ENCODE measurements at regions not wholly inside any gene's neighbourhood (a gene's known extent, or its start where the extent isn't known, plus 50 kb on each side); places are given as distances from the start of the nearest gene placed in this dataset.

GRCh38 chr16:64715624-64716023 lies 406.2 kb downstream of the CDH11 start:
- WGBS, 2 donors: 50 to 71% methylated on average over 2 of the region's 2 CpGs
- no peaks in the 10 kb centered on the region for H3K4me1 ChIP-seq

DNA sequence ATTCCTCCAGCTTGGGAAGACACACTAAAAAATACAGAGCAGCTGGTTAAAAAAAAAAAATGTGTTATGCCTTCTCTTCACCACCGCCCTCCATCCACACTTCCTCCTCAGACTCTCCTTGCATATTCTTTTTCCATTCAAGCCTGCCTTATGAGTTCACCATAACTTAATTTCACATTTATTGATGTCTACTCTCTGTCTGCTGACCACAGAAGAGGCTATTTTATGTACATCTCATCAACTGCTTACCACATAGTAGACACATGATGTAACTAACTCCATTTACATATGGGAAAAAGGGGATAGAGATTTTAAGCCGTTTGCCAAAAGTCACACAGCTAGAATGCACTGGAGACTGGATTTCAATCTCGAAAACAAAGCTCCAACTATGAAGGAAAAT lies 409.8 kb downstream of the CDH11 start:
- TF ChIP-seq, protein P1, sequence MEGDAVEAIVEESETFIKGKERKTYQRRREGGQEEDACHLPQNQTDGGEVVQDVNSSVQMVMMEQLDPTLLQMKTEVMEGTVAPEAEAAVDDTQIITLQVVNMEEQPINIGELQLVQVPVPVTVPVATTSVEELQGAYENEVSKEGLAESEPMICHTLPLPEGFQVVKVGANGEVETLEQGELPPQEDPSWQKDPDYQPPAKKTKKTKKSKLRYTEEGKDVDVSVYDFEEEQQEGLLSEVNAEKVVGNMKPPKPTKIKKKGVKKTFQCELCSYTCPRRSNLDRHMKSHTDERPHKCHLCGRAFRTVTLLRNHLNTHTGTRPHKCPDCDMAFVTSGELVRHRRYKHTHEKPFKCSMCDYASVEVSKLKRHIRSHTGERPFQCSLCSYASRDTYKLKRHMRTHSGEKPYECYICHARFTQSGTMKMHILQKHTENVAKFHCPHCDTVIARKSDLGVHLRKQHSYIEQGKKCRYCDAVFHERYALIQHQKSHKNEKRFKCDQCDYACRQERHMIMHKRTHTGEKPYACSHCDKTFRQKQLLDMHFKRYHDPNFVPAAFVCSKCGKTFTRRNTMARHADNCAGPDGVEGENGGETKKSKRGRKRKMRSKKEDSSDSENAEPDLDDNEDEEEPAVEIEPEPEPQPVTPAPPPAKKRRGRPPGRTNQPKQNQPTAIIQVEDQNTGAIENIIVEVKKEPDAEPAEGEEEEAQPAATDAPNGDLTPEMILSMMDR (IDR thresholded peaks at IDR 0.05): no peak
- TF ChIP-seq POLR2AphosphoS5 (IDR thresholded peaks at IDR 0.05): no peak
- 76 to 77% methylated on average over 3 of the region's 3 CpGs for WGBS, 2 donors
- H3K9me3 ChIP-seq: peaks cover 0 to 8% (median 0%) of the 10 kb centered on the region in 4 donors
- no peak overlapping the region for H3K27ac ChIP-seq
- DNase-seq: no peak
- intact Hi-C loops (cut with DNase I): no loop called here
- H3K36me3 ChIP-seq: no peaks in the 10 kb centered on the region
- no peak overlapping the region for H3K4me3 ChIP-seq
- no peaks in the 10 kb centered on the region for H3K4me1 ChIP-seq
- H3K27me3 ChIP-seq: no peaks in the 10 kb centered on the region

More at GRCh38 chr16:64715624-64716023, 406.2 kb downstream of the CDH11 start:
- Histone ChIP-seq H3K36me3 (no peaks in the 10 kb centered on the region), H3K27me3 (no peaks in the 10 kb centered on the region), H3K4me3 (no peak overlapping the region), H3K9me3 (peaks cover 0 to 4% (median 0%) of the 10 kb centered on the region in 4 donors), H3K27ac (no peak overlapping the region)
- DNase-seq: no peak
- no peak for TF ChIP-seq EP300 (IDR thresholded peaks at IDR 0.05)
- TF ChIP-seq POLR2AphosphoS5 (IDR thresholded peaks at IDR 0.05): no peak
- TF ChIP-seq, protein P1 (IDR thresholded peaks at IDR 0.05): no peak
- TF ChIP-seq POLR2A (IDR thresholded peaks at IDR 0.05): no peak
- intact Hi-C loops (cut with DNase I): no loop called here

- TF ChIP-seq EP300 (IDR thresholded peaks at IDR 0.05) (no peak), POLR2AphosphoS5 (IDR thresholded peaks at IDR 0.05) (no peak), POLR2A (IDR thresholded peaks at IDR 0.05) (no peak)
- TF ChIP-seq, protein P1 (IDR thresholded peaks at IDR 0.05): no peak
These were observed 410.3 kb downstream of the CDH11 start for GRCh38 chr16:64711596-64711995.

GRCh38 chr16:64711026-64711425 lies 410.8 kb downstream of the CDH11 start:
- TF ChIP-seq EP300 (IDR thresholded peaks at IDR 0.05) (no peak), POLR2AphosphoS5 (IDR thresholded peaks at IDR 0.05) (no peak), POLR2A (IDR thresholded peaks at IDR 0.05) (no peak)
- TF ChIP-seq, protein P1 (IDR thresholded peaks at IDR 0.05): no peak
- Histone ChIP-seq H3K36me3 (no peaks in the 10 kb centered on the region), H3K27me3 (no peaks in the 10 kb centered on the region), H3K4me3 (no peak overlapping the region), H3K9me3 (peaks cover 0 to 8% (median 0%) of the 10 kb centered on the region in 4 donors), H3K4me1 (no peaks in the 10 kb centered on the region), H3K27ac (no peak overlapping the region)
- WGBS, 2 donors: 86 to 88% methylated on average over 4 of the region's 4 CpGs
- DNase-seq: no peak
- intact Hi-C loops (cut with DNase I): no loop called here

More at GRCh38 chr16:64711596-64711995, 410.3 kb downstream of the CDH11 start:
- H3K27me3 ChIP-seq: no peaks in the 10 kb centered on the region
- H3K4me3 ChIP-seq: no peak overlapping the region
- no peaks in the 10 kb centered on the region for H3K4me1 ChIP-seq
- WGBS, 2 donors: 89% methylated on average over 2 of the region's 2 CpGs
- H3K27ac ChIP-seq: no peak overlapping the region
- intact Hi-C loops (cut with DNase I): no loop called here
- no peaks in the 10 kb centered on the region for H3K36me3 ChIP-seq
- peaks cover 0 to 8% (median 0%) of the 10 kb centered on the region in 4 donors for H3K9me3 ChIP-seq
- no peak for DNase-seq

DNA sequence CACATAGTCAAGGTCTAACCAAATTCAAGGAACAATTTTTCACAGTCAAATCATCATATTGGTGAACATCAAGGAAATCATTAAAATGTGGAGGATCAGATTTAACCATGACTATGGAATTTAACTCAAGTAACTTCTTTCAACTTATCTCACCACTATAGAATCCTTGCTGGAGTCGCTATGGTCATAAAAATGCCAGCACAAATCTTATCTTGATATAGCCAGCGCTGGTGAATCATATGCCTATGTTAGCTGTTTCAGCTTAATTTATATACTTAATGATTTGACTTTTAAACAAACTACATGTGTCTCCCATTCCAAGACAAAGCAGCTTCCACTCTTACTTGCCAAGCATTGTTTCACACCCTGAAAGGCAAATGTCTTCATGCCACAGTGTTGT lies 416.4 kb downstream of the CDH11 start:
- 28 to 65% methylated on average over 2 of the region's 2 CpGs for WGBS, 2 donors
- Histone ChIP-seq H3K27me3 (no peaks in the 10 kb centered on the region), H3K4me3 (no peak overlapping the region), H3K27ac (no peak overlapping the region), H3K9me3 (peaks cover 0 to 4% (median 0%) of the 10 kb centered on the region in 4 donors), H3K36me3 (no peaks in the 10 kb centered on the region), H3K4me1 (no peaks in the 10 kb centered on the region)
- DNase-seq: no peak
- TF ChIP-seq EP300 (IDR thresholded peaks at IDR 0.05): no peak
- no peak for TF ChIP-seq POLR2AphosphoS5 (IDR thresholded peaks at IDR 0.05)
- no peak for TF ChIP-seq POLR2A (IDR thresholded peaks at IDR 0.05)
- TF ChIP-seq, protein P1 (IDR thresholded peaks at IDR 0.05): no peak
- intact Hi-C loops (cut with DNase I): no loop called here
